ENCODE measurements at regions not wholly inside any gene's neighbourhood (a gene's known extent, or its start where the extent isn't known, plus 50 kb on each side); places are given as distances from the start of the nearest gene placed in this dataset.
A peak's percentile ranks its signal among the peaks of the same experiment; 100 is the strongest.

DNA sequence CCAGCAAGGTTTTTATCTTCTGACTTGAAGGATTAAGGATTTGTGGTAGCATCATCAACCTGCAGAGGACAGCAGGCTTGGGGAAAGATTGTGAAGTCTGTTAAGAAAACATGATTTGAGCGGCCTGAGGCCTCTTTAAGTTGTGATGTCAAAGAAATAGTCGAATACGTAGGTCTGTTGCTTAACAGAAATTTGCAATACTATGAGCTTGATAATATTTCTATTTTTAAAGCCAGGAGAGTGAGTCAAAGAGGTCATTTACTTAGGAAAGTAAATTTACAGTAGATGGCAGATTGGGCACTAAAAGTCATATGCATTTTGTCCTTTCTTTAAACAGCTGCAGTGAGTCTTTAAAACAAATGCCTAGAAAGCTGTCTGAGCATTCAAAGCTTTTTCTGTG is 336.3 kb downstream of the DIPK2A start:
- no peak for DNase-seq

GRCh38 chr3:144308396-144308795 is 336.8 kb downstream of the DIPK2A start:
- no peak for DNase-seq

GRCh38 chr3:144312702-144313101 is 341.1 kb downstream of the DIPK2A start:
- DNase-seq, result no peak

GRCh38 chr3:144314946-144315345 is 343.3 kb downstream of the DIPK2A start:
- no peak for DNase-seq

DNA sequence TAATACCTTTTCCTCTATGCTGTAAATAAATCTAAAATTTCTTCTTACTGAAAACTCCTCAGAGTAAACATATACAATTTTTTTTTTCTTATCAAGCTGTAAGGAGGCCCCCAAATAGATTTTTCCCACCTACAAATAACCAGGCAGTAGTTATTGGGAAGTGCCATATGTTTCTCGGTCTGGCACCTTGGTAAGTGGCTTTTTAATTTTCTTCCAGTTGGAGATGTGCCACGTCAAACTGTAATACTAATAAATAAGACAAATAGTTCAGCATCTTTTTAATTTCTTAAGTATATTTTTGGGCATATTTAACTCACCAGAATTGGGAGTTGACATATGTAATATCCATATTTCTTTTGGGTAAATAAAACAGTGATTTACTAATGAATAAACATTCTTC is 346.3 kb downstream of the DIPK2A start:
- no peak for DNase-seq

DNA sequence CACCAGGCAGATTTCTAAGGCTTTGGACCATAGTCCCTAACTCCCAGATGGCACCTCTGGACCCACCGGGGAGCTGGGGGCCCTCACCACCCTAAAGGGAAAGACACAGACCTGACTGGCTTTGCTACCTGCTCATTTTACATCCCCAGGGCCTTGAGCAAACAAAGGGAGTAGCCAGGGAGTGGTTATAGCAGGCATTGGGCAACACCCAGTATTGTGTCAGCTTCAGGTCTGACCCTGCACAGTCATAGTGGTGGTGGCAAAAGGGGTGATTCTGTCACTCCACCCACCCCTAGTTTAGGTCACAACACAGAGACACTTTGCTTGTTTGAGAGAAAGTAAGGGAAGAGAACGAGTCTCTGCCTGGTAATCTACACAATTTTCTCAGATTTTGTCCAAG is 352.5 kb downstream of the DIPK2A start:
- no peak for DNase-seq

GRCh38 chr3:144332868-144333267 is 361.2 kb downstream of the DIPK2A start:
- peak; percentile 72 to 80 for DNase-seq

DNA sequence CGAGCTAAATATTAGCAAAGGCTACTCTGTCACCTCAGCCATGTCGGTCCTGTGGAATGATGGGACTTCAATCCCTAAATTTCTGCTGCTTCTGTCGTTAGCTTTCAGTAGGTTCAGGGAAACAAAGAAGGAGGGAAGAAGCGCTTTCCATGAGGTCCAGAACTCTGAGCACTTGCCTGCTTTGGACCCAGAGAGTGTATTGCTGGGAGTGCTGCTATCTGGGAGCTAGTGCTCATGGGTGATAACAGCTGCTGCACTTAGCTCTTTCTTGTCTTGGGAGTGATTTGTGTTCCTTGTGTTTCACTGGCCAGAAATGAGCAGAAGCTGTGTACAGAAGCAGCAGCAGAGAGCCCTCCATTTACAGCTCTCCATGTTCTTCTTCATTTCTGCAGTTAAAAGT is 369.8 kb downstream of the DIPK2A start:
- no peak for DNase-seq

- no peak for DNase-seq
Observed at GRCh38 chr3:144343343-144343742, 371.7 kb downstream of the DIPK2A start.

DNA sequence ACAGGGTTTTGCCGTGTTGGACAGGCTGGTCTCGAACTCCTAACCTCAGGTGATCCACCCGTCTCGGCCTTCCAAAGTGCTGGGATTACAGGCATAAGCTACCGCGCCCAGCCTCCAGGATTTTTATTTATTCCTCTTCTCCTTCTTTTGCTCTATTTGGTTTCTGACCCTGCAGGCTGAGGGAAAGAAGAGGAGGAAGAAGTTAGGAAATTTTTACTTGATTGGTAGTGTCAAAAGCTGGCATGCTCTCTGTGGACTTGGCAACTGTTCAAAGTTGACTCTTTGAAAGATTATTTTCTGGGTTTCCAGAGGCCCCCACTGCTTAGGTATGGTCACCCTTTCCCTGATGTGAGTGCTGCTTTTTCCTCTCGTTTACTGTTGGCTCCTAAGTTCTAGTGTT is 372.2 kb downstream of the DIPK2A start:
- DNase-seq, result no peak

DNA sequence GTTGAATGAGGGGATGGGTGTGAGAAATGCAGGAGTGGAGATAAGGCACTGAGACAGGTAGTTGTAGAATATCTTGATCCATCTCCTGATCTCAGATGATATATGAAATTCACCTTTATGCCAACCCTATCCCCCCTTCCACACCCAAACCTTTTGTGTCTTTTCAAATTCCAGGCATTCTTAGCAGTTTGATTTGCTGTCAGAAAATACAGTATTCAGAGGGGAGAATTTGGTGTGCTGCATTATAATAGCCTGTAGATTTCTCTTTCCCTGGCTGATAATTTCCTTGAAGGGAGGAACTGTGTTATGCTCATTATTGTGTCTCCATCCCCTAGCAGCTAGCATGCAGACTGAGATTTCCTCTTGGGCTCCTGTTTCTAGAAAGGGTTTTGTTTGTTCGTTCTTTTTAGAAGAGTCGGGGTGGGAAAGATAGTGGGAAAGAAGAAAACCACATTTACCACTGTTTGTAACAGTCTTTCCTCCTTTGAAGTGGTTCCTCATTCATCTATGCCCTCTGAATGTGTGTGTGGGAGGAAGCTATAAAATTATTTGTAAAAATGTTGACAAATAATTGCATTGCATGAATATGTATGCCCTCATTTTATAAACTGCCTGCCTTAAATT is 373.4 kb downstream of the DIPK2A start:
- peak; percentile 51 to 75 for DNase-seq

DNA sequence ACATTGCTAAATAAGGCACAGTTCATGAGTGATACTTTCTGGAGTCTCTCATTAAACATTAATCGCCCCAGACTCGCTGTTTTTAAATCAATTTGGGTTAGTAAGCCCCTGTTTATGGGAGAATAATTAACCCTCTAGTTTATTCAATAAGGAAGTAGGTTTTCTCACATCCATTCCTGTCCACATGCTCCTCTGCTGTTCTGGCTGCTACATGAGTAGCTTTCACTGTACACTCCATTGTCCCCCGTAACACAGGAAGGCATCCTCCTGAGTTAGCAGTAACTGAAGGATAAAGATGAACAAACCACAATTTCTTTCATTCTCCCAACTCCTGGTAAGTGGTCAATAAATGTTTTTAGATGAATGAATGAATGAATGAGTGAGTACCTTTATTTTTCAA is 378.5 kb downstream of the DIPK2A start:
- DNase-seq, result no peak

- DNase-seq, result no peak
Observed at GRCh38 chr3:144351011-144351410, 379.4 kb downstream of the DIPK2A start.

- no peak for DNase-seq
Observed at GRCh38 chr3:144351773-144352365, 380.2 kb downstream of the DIPK2A start.

DNA sequence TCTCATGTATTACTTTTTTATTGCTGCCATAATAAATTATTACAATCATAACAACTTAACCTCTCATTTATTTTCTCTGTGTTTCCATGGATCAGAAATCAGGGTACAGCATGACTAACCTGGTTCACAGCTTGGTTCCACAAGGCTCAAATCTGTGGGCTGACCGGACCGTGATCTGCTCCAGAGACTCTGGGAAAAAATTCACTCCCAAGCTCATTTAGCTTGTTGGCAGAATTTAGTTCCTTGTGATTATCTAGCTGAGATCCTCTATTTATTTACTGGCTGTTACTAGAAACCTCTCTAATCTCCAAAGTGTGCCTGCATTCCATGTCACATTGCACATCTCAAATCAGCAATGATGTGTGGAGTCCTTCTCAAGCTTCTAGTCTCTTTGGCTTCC is 386.6 kb downstream of the DIPK2A start:
- DNase-seq, result no peak

DNA sequence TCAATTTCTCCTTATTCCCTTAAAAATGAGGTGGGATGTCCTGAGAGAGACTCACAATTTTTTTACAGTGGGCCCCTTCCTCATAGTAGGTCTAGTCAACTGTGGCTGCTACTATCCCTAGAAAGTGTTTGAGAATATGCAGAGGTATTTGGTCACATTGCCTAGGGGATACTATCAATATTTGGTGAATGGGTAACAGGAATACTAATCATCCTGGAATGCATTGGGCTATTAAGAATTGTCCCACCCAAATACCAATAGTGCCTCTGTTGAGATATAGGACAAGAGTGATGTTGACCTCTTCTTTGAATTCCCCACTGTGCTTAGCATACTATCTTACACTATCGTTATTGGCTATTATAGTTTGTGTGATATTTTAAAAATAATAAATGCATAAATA is 389.4 kb downstream of the DIPK2A start:
- DNase-seq, result no peak

GRCh38 chr3:144362126-144362525 is 390.5 kb downstream of the DIPK2A start:
- no peak for DNase-seq

DNA sequence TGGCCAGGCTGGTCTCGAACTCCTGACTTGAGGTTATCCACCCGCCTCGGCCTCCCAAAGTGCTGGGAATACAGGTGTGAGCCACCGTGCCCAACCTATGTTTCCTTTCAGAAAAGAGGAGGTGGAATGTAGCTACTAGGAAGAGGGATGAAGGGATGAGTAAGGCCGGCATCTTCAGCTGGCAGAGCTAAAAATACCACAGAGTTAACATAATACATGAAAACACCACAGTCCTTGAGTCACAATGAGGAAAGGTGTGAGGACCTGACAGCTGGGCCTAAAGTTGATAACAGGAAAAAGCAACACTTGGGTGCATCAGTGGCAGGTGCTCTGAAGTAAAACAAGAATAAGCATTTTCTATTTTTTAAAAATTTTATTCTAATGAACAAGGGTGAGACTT is 392.2 kb downstream of the DIPK2A start:
- no peak for DNase-seq

GRCh38 chr3:144364737-144365136 is 393.1 kb downstream of the DIPK2A start:
- no peak for DNase-seq

DNA sequence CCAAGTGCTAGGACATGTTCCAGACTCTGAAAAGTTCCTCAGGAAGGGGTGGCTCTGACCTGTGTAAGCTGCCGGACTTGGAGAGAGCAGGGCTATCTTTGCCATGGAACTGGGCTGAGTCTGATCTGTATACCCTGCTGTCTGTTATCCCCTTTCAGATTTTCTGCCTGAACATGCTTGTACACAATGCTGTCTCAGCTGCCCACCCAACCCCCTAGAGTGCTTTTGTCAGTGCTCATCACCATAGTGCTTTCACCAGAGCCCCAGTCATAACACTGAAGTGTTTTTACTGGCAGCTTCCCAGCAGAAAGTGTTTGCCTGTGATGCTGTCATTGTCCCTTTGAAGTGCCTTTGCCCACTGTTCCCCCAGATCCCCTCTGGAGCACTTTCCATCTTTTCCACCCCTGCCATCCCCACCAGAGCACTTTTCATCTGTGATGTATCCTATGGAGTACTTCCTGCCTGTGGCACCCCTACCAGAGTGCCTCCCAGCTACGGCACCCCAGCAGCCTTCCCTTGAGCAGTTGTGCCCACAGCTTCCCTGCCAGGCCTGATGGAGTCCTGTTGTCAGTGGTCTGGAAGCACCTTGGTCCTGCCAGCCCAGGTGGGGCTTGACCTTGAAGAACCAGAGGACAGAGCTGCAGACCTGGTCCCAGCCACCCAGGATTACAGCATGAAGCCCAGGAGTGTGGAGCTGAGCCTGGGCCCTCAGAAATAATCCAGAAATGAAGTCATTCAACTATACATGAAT is 397.7 kb downstream of the DIPK2A start:
- DNase-seq, result no peak

DNA sequence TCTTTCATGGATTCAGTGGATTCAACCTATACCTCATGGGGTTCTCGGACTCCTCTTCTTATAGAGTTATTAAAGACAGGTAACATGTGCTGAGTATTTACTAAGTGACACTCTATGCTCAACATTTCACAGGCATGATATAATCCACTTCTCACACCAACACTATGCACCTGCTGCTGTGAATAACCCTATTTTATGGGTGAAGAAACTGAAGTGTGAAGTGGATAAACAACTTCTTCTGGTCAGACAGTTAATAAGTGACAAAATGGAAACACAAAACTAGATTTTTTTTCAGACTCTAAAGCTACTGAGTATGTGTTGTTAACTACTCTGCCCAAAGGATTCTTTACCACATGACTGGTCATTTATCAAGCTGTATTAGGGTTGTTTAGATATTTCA is 403.5 kb downstream of the DIPK2A start:
- DNase-seq, result no peak

DNA sequence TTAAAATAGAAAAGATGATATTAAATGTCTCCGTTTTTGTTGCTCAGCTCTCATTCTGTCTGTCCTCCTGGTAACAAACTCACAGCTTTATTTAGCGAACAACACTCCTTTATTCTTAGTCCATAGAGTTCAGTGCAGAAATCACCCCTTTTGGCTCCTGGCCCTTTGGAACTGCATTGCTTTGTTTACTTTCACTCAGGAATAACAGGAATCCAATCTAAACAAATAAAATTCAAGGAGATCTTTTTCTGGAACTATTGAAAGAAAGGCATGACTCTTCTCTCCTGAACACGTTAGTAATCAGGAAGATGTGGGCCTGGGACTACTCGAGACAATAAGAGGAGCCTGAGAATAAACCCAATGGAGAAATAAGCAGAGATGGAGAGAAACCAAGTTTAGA is 409.2 kb downstream of the DIPK2A start:
- no peak for DNase-seq

- no peak for DNase-seq
Observed at GRCh38 chr3:144381607-144382006, 410.0 kb downstream of the DIPK2A start.

DNA sequence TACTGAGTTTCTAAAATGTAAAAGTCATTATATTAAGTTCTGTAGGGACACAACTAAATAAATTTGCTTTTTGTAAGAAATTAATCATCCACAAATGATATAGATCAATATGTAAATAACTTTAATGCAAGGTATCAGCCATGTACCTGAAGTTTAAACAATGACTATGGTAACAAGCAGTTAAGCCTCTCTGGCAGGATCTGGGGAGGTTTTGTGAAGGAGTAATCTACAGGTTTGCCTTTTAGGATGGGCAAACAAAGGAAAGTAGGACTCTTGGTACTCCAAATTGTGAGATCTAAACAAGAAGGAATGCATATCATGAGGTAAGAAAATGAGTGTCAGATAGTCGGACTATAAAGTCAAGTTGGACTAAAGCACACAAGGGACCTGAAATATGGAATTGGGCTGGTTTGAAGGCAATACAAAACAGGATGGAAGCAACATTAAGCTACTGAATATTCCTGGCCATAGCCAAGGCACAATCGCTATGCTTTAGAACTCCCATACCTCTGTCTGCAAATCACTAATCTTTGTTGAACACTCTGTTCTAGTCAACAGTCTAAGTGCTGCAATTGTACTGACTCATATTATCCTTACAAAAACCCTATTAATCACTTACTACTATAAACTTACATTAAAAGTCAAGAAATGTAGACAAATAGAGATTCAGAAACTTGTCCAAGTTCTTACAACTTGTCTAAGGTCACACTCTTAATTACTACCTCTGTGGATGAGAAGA is 412.8 kb downstream of the DIPK2A start:
- DNase-seq, result no peak

Data from Kasumi-1 (cell line).